ENCODE measurements at regions not wholly inside any gene's neighbourhood (a gene's known extent, or its start where the extent isn't known, plus 50 kb on each side); places are given as distances from the start of the nearest gene placed in this dataset.

- Histone ChIP-seq H3K23ac (ENCODE audit: low read depth, low read length) (no peak overlapping the region), H3K27ac (ENCODE audit: insufficient read depth, low read length) (no peak overlapping the region), H2BK5ac (ENCODE audit: low read depth, low read length, poor library complexity, severe bottlenecking) (no peak overlapping the region), H4K8ac (ENCODE audit: low read depth in 2 of 2, low read length in 2 of 2) (no peak overlapping the region), H3K56ac (ENCODE audit: extremely low read depth, insufficient read depth, low read length) (no peak overlapping the region), H3K18ac (ENCODE audit: low read depth, low read length) (no peak overlapping the region), H3K9me1 (ENCODE audit: insufficient read depth, low read length) (no peaks in the 10 kb centered on the region), H3K4me2 (ENCODE audit: low read depth, low read length) (no peak overlapping the region), H2BK15ac (ENCODE audit: low read depth, low read length) (no peak overlapping the region), H3K14ac (replicated peaks; ENCODE audit: low read depth, low read length) (no peak overlapping the region), H3K4me3 (ENCODE audit: insufficient read depth, low read depth, low read length) (no peak overlapping the region), H2AFZ (replicated peaks; ENCODE audit: low read length, poor library complexity) (no peak overlapping the region), H3K4ac (ENCODE audit: low read depth, low read length) (no peak overlapping the region), H2AK5ac (ENCODE audit: low read depth, low read length) (no peak overlapping the region), H3K9ac (ENCODE audit: low read depth, low read length) (no peak overlapping the region), H4K91ac (ENCODE audit: insufficient read depth, low read depth, low read length) (no peak overlapping the region), H3K79me1 (ENCODE audit: low read depth in 1 of 2, low read length in 2 of 2) (no peaks in the 10 kb centered on the region), H4K5ac (ENCODE audit: low read depth, low read length) (no peak overlapping the region), H2AK9ac (replicated peaks; ENCODE audit: low read depth, low read length, poor library complexity) (no peak overlapping the region), H4K20me1 (ENCODE audit: insufficient read depth, low read length) (no peaks in the 10 kb centered on the region), H3K4me1 (ENCODE audit: control insufficient read depth, insufficient read depth, low read length) (no peaks in the 10 kb centered on the region), H3K27me3 (ENCODE audit: control insufficient read depth, insufficient read depth, low read length) (no peaks in the 10 kb centered on the region), H3K9me3 (ENCODE audit: control insufficient read depth, insufficient read depth, low read length) (no peaks in the 10 kb centered on the region), H2BK120ac (ENCODE audit: low read depth, low read length) (no peak overlapping the region), H3K36me3 (ENCODE audit: control insufficient read depth, insufficient read depth, low read length) (no peaks in the 10 kb centered on the region), H2BK20ac (ENCODE audit: low read depth, low read length) (no peak overlapping the region)
- intact Hi-C loops (cut with micrococcal nuclease), result no loop called here
- ATAC-seq (ENCODE audit: low read depth) (no peak), DNase-seq (no peak)
- WGBS, 2 experiments (ENCODE audit: extremely low coverage in 2 of 2, insufficient read length in 1 of 2), result no CpG with 5 or more reads among the region's 4 CpGs
- BruUV-seq (replicated peaks), result no TSS peak
- ChIA-PET CTCF (no interaction called here), POLR2A (ENCODE audit: unreplicated experiment) (no interaction called here)
- in situ Hi-C loops (cut with MboI; ENCODE audit: low sequenced_read_pairs), result no loop called here
- TF ChIP-seq MAZ (IDR thresholded peaks at IDR 0.05; ENCODE audit: borderline replicate concordance, low read depth, low read length) (no peak), RFX5 (IDR thresholded peaks at IDR 0.05; ENCODE audit: low read depth, low read length) (no peak), CEBPB (IDR thresholded peaks at IDR 0.05; ENCODE audit: low read depth, low read length) (no peak), MXI1 (IDR thresholded peaks at IDR 0.05; ENCODE audit: borderline replicate concordance, low read depth, low read length) (no peak), FOS (IDR thresholded peaks at IDR 0.05; ENCODE audit: low read depth, low read length) (no peak), SMC3 (IDR thresholded peaks at IDR 0.05; ENCODE audit: low read depth, low read length) (no peak), POLR2A (IDR thresholded peaks at IDR 0.05; ENCODE audit: low read depth, low read length) (no peak), NFE2L2 (IDR thresholded peaks at IDR 0.05; ENCODE audit: low read depth, low read length) (no peak), MAFK (IDR thresholded peaks at IDR 0.05; ENCODE audit: low read depth, low read length) (no peak), RAD21 (IDR thresholded peaks at IDR 0.05; ENCODE audit: low read length) (no peak), RCOR1 (IDR thresholded peaks at IDR 0.05; ENCODE audit: insufficient replicate concordance, low read length) (no peak), BHLHE40 (IDR thresholded peaks at IDR 0.05; ENCODE audit: low read depth, low read length) (no peak), CHD1 (IDR thresholded peaks at IDR 0.05; ENCODE audit: low read depth, low read length) (no peak), ELK1 (IDR thresholded peaks at IDR 0.05; ENCODE audit: borderline replicate concordance, low read depth, low read length) (no peak), CTCF (conservative IDR thresholded peaks at IDR 0.05; ENCODE audit: low read depth, low read length) (no peak)
- TF ChIP-seq, protein P1, sequence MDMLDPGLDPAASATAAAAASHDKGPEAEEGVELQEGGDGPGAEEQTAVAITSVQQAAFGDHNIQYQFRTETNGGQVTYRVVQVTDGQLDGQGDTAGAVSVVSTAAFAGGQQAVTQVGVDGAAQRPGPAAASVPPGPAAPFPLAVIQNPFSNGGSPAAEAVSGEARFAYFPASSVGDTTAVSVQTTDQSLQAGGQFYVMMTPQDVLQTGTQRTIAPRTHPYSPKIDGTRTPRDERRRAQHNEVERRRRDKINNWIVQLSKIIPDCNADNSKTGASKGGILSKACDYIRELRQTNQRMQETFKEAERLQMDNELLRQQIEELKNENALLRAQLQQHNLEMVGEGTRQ (IDR thresholded peaks at IDR 0.05; ENCODE audit: low read depth, low read length), result no peak
- dilution Hi-C loops (cut with HindIII; ENCODE audit: low sequenced_read_pairs, unreplicated experiment), result no loop called here
Measured at GRCh38 chr9:17994695-17995425, 416.0 kb downstream of the SH3GL2 start.
